Endothelial cell (in vitro differentiated cells): ENCODE measurements at regions not wholly inside any gene's neighbourhood (a gene's known extent, or its start where the extent isn't known, plus 50 kb on each side); places are given as distances from the start of the nearest gene placed in this dataset.

Experiments
- DNase-seq: peaks from one replicate; pipeline ENCODE4 v3.0.0; 2021; ENCODE audit warnings: low spot score
- H3K27ac Mint-ChIP-seq: one replicate; pipeline ENCODE4 v1.8.0; 2021; ENCODE audit warnings: mixed read lengths, inconsistent platforms; ENCODE audit not compliant: unreplicated experiment
- H3K27me3 Mint-ChIP-seq: one replicate; pipeline ENCODE4 v1.8.0; 2021; ENCODE audit warnings: mild to moderate bottlenecking, moderate library complexity, mixed read lengths, inconsistent platforms; ENCODE audit not compliant: unreplicated experiment
- H3K36me3 Mint-ChIP-seq: one replicate; pipeline ENCODE4 v1.8.0; 2021; ENCODE audit warnings: mild to moderate bottlenecking, low read depth, mixed read lengths, inconsistent platforms; ENCODE audit not compliant: unreplicated experiment
- H3K4me1 Mint-ChIP-seq: one replicate; pipeline ENCODE4 v1.8.0; 2021; ENCODE audit warnings: mild to moderate bottlenecking, mixed read lengths, inconsistent platforms; ENCODE audit not compliant: unreplicated experiment
- H3K4me3 Mint-ChIP-seq: one replicate; pipeline ENCODE4 v1.8.0; 2021; ENCODE audit warnings: mild to moderate bottlenecking, mixed read lengths, inconsistent platforms; ENCODE audit not compliant: unreplicated experiment
- H3K9me3 Mint-ChIP-seq: one replicate; pipeline ENCODE4 v1.8.0; 2021; ENCODE audit warnings: mixed read lengths, inconsistent platforms; ENCODE audit not compliant: unreplicated experiment
- CTCF ChIP-seq: fragments of 200-600 bp; sonication (generic); IDR thresholded peaks from one replicate; pipeline ENCODE4 v1.5.0; 2021; ENCODE audit warnings: antibody characterized with exemption; ENCODE audit not compliant: unreplicated experiment

- Mint-ChIP-seq H3K27ac (no peak overlapping the region), H3K4me1 (no peaks in the 10 kb centered on the region), H3K27me3 (peaks cover 7% of the 10 kb centered on the region), H3K9me3 (peaks cover 12% of the 10 kb centered on the region), H3K36me3 (peaks cover 18% of the 10 kb centered on the region), H3K4me3 (no peak overlapping the region)
- no peak for TF ChIP-seq CTCF
- no peak for DNase-seq
Measured at GRCh38 chr15:25233766-25234350, 205.0 kb downstream of the UBE3A start.

- no peaks in the 10 kb centered on the region for H3K4me1 Mint-ChIP-seq
- peaks cover 9% of the 10 kb centered on the region for H3K27me3 Mint-ChIP-seq
- no peak overlapping the region for H3K4me3 Mint-ChIP-seq
Measured at GRCh38 chr15:25234831-25235230, 204.0 kb downstream of the UBE3A start.

GRCh38 chr15:25235391-25235790 lies 203.4 kb downstream of the UBE3A start:
- Mint-ChIP-seq H3K4me1 (no peaks in the 10 kb centered on the region), H3K36me3 (peaks cover 17% of the 10 kb centered on the region), H3K4me3 (no peak overlapping the region), H3K27ac (no peak overlapping the region), H3K27me3 (peaks cover 9% of the 10 kb centered on the region), H3K9me3 (peaks cover 12% of the 10 kb centered on the region)
- DNase-seq = no peak
- no peak for TF ChIP-seq CTCF

More at GRCh38 chr15:25234831-25235230, 204.0 kb downstream of the UBE3A start:
- no peak for TF ChIP-seq CTCF
- Mint-ChIP-seq H3K36me3 (peaks cover 17% of the 10 kb centered on the region), H3K27ac (no peak overlapping the region), H3K9me3 (peaks cover 12% of the 10 kb centered on the region)
- no peak for DNase-seq

GRCh38 chr15:25236143-25236860 lies 202.5 kb downstream of the UBE3A start:
- DNase-seq = no peak
- H3K9me3 Mint-ChIP-seq = peaks cover 12% of the 10 kb centered on the region

More at GRCh38 chr15:25236143-25236860, 202.5 kb downstream of the UBE3A start:
- no peaks in the 10 kb centered on the region for H3K4me1 Mint-ChIP-seq
- TF ChIP-seq CTCF = no peak
- no peak overlapping the region for H3K4me3 Mint-ChIP-seq
- peaks cover 19% of the 10 kb centered on the region for H3K36me3 Mint-ChIP-seq
- no peak overlapping the region for H3K27ac Mint-ChIP-seq
- peaks cover 13% of the 10 kb centered on the region for H3K27me3 Mint-ChIP-seq
